IMR-90 (cell line): ENCODE measurements at regions not wholly inside any gene's neighbourhood (a gene's known extent, or its start where the extent isn't known, plus 50 kb on each side); places are given as distances from the start of the nearest gene placed in this dataset.
A peak's percentile ranks its signal among the peaks of the same experiment; 100 is the strongest.

Source experiments
- ATAC-seq: fragments of 200-7000 bp; cut with Tn5 transposase; 2 replicates; pipeline ENCODE4 v1.9.1; 2020; ENCODE audit warnings: low read depth, mild to moderate bottlenecking, moderate library complexity
- BruUV-seq: library from RNA; stranded (reverse); fragments of 400-500 nt; replicated peaks from 2 replicates; lab custom pipeline; 2021; lab: Mats Ljungman, UMichigan
- CTCF ChIA-PET: fragments of 300-600 bp; formaldehyde crosslinking; extraction: SDS; loops from one replicate; lab custom pipeline; 2021; ENCODE audit warnings: antibody characterized with exemption; lab: Yijun Ruan, JAX
- POLR2A ChIA-PET: fragments of 300-600 bp; sonication (Branson Sonifier 250); formaldehyde crosslinking; loops from one replicate; lab custom pipeline; 2022; ENCODE audit warnings: antibody characterized with exemption; ENCODE audit not compliant: unreplicated experiment; lab: Charles Lee
- DNase-seq: peaks from one replicate; pipeline ENCODE4 v3.0.0; 2013
- H2AFZ ChIP-seq: replicated peaks from 2 replicates; pipeline ENCODE3; 2013; ENCODE audit warnings: low read length, mild to moderate bottlenecking; ENCODE audit not compliant: poor library complexity
- H2AK5ac ChIP-seq: 2 replicates; pipeline ENCODE4 v1.6.1; 2013; ENCODE audit warnings: low read depth, low read length, inconsistent platforms
- H2AK9ac ChIP-seq: replicated peaks from 2 replicates; pipeline ENCODE3; 2013; ENCODE audit warnings: mild to moderate bottlenecking, low read depth, low read length, moderate library complexity; ENCODE audit not compliant: poor library complexity
- H2BK120ac ChIP-seq: 2 replicates; pipeline ENCODE4 v1.6.1; 2013; ENCODE audit warnings: low read depth, low read length, inconsistent platforms
- H2BK15ac ChIP-seq: 3 replicates; pipeline ENCODE4 v1.6.1; 2013; ENCODE audit warnings: low read depth, low read length, inconsistent platforms
- H2BK20ac ChIP-seq: 2 replicates; pipeline ENCODE4 v1.6.1; 2013; ENCODE audit warnings: low read depth, mild to moderate bottlenecking, inconsistent platforms, low read length, moderate library complexity
- H2BK5ac ChIP-seq: 2 replicates; pipeline ENCODE4 v1.6.1; 2013; ENCODE audit warnings: mild to moderate bottlenecking, low read depth, low read length, inconsistent platforms; ENCODE audit not compliant: poor library complexity, severe bottlenecking
- H3K14ac ChIP-seq: replicated peaks from 2 replicates; pipeline ENCODE4 v1.6.1; 2013; ENCODE audit warnings: low read depth, low read length, inconsistent platforms
- H3K18ac ChIP-seq: 2 replicates; pipeline ENCODE4 v1.6.1; 2013; ENCODE audit warnings: low read depth, low read length, control low read depth
- H3K23ac ChIP-seq: 2 replicates; pipeline ENCODE4 v1.6.1; 2013; ENCODE audit warnings: low read depth, low read length, inconsistent platforms
- H3K27ac ChIP-seq: 2 replicates; pipeline ENCODE4 v1.5.1; 2013; ENCODE audit warnings: mild to moderate bottlenecking, control low read depth, low read length; ENCODE audit not compliant: insufficient read depth
- H3K27me3 ChIP-seq: 2 replicates; pipeline ENCODE4 v1.6.1; 2013; ENCODE audit warnings: low read length; ENCODE audit not compliant: control insufficient read depth, insufficient read depth
- H3K36me3 ChIP-seq: 2 replicates; pipeline ENCODE4 v1.6.1; 2013; ENCODE audit warnings: low read length, mixed read lengths; ENCODE audit not compliant: control insufficient read depth, insufficient read depth
- H3K4ac ChIP-seq: 2 replicates; pipeline ENCODE4 v1.6.1; 2013; ENCODE audit warnings: low read depth, low read length, inconsistent platforms
- H3K4me1 ChIP-seq: 2 replicates; pipeline ENCODE4 v1.6.1; 2013; ENCODE audit warnings: low read length, mixed read lengths; ENCODE audit not compliant: control insufficient read depth, insufficient read depth
- H3K4me2 ChIP-seq: 2 replicates; pipeline ENCODE4 v1.6.1; 2013; ENCODE audit warnings: low read depth, mild to moderate bottlenecking, control low read depth, low read length, moderate library complexity
- H3K4me3 ChIP-seq: 2 replicates; pipeline ENCODE4 v1.5.1; 2013; ENCODE audit warnings: low read depth, mild to moderate bottlenecking, control low read depth, low read length, moderate library complexity; ENCODE audit not compliant: insufficient read depth
- H3K56ac ChIP-seq: 2 replicates; pipeline ENCODE4 v1.6.1; 2013; ENCODE audit warnings: low read length, inconsistent platforms; ENCODE audit not compliant: insufficient read depth; ENCODE audit errors: extremely low read depth
- H3K79me1 ChIP-seq, 2 experiments: 2 replicates each; pipeline ENCODE4 v1.6.1; 2013; ENCODE audit warnings: low read length in 2 of 2, inconsistent platforms in 1 of 2, low read depth in 1 of 2
- H3K9ac ChIP-seq: 2 replicates; pipeline ENCODE4 v1.6.1; 2013; ENCODE audit warnings: low read depth, low read length, control low read depth
- H3K9me1 ChIP-seq: 2 replicates; pipeline ENCODE4 v1.6.1; 2013; ENCODE audit warnings: low read length, inconsistent platforms; ENCODE audit not compliant: insufficient read depth
- H3K9me3 ChIP-seq: 2 replicates; pipeline ENCODE4 v1.6.1; 2013; ENCODE audit warnings: low read length; ENCODE audit not compliant: control insufficient read depth, insufficient read depth
- H4K20me1 ChIP-seq: 2 replicates; pipeline ENCODE4 v1.6.1; 2013; ENCODE audit warnings: low read length, inconsistent platforms; ENCODE audit not compliant: insufficient read depth
- H4K5ac ChIP-seq: 2 replicates; pipeline ENCODE4 v1.6.1; 2013; ENCODE audit warnings: mild to moderate bottlenecking, low read depth, low read length, control low read depth
- H4K8ac ChIP-seq, 2 experiments: 2 replicates each; pipeline ENCODE4 v1.6.1; 2013; ENCODE audit warnings: low read depth in 2 of 2, low read length in 2 of 2, control low read depth in 1 of 2, inconsistent platforms in 1 of 2
- H4K91ac ChIP-seq: 2 replicates; pipeline ENCODE4 v1.6.1; 2013; ENCODE audit warnings: low read depth, low read length, inconsistent platforms; ENCODE audit not compliant: insufficient read depth
- BHLHE40 ChIP-seq: fragments of 150-350 bp; IDR thresholded peaks from 2 replicates; pipeline ENCODE4 v1.6.1; 2016; ENCODE audit warnings: mild to moderate bottlenecking, low read depth, low read length
- CEBPB ChIP-seq: IDR thresholded peaks from 2 replicates; pipeline ENCODE4 v1.6.1; 2012; ENCODE audit warnings: low read depth, low read length, improper control_type of control experiment
- CHD1 ChIP-seq: IDR thresholded peaks from 2 replicates; pipeline ENCODE4 v1.6.1; 2012; ENCODE audit warnings: low read depth, low read length, improper control_type of control experiment
- FOS ChIP-seq: fragments of 150-350 bp; IDR thresholded peaks from 2 replicates; pipeline ENCODE4 v1.6.1; 2016; ENCODE audit warnings: low read depth, low read length
- MAFK ChIP-seq: IDR thresholded peaks from 2 replicates; pipeline ENCODE4 v1.6.1; 2012; ENCODE audit warnings: low read depth, low read length, improper control_type of control experiment
- MAZ ChIP-seq: IDR thresholded peaks from 2 replicates; pipeline ENCODE4 v1.6.1; 2012; ENCODE audit warnings: low read depth, mild to moderate bottlenecking, low read length, improper control_type of control experiment, moderate library complexity, borderline replicate concordance
- MXI1 ChIP-seq: IDR thresholded peaks from 2 replicates; pipeline ENCODE4 v1.6.1; 2012; ENCODE audit warnings: low read depth, mild to moderate bottlenecking, low read length, moderate library complexity, borderline replicate concordance
- POLR2A ChIP-seq: IDR thresholded peaks from 2 replicates; pipeline ENCODE4 v1.6.1; 2012; ENCODE audit warnings: mild to moderate bottlenecking, low read depth, low read length
- RAD21 ChIP-seq: IDR thresholded peaks from 2 replicates; pipeline ENCODE4 v1.6.1; 2012; ENCODE audit warnings: low read length, improper control_type of control experiment
- RCOR1 ChIP-seq: IDR thresholded peaks from 2 replicates; pipeline ENCODE4 v1.6.1; 2012; ENCODE audit warnings: mild to moderate bottlenecking, low read length, improper control_type of control experiment; ENCODE audit not compliant: insufficient replicate concordance
- RFX5 ChIP-seq: IDR thresholded peaks from 2 replicates; pipeline ENCODE4 v1.8.0; 2012; ENCODE audit warnings: low read depth, mild to moderate bottlenecking, low read length, moderate library complexity
- USF2 ChIP-seq: fragments of 150-350 bp; IDR thresholded peaks from 2 replicates; pipeline ENCODE4 v1.6.1; 2017; ENCODE audit warnings: mild to moderate bottlenecking, antibody characterized with exemption, low read length, low read depth
- WGBS, 2 experiments: methylation state at CpG; one replicate each; pipeline versions ENCODE4 v1.1.5 to v1.1.7; 2013; ENCODE audit warnings: missing lambda C conversion rate in 2 of 2; ENCODE audit not compliant: insufficient read length in 1 of 2; ENCODE audit errors: extremely low coverage in 2 of 2; 5-methylcytosine and 5-hydroxymethylcytosine counted together
- dilution Hi-C: fragments of 300-500 bp; cut with HindIII; formaldehyde crosslinking; loops from one replicate; pipeline ENCODE4 v1.14.3; 2018; ENCODE audit warnings: low sequenced_read_pairs; ENCODE audit not compliant: unreplicated experiment
- in situ Hi-C: fragments of 300-500 bp; cut with MboI; formaldehyde crosslinking; loops from 3 replicates; pipeline ENCODE4 v1.14.3; 2019; ENCODE audit warnings: low sequenced_read_pairs, inconsistent platforms, mixed read lengths
- intact Hi-C: fragments of 100-400 bp; cut with micrococcal nuclease; formaldehyde crosslinking; loops from 2 replicates; pipeline ENCODE4 v1.10.0; 2022
- TF ChIP-seq, protein P1 (sequence below): conservative IDR thresholded peaks from 2 replicates; pipeline ENCODE4 v1.5.1; 2012; ENCODE audit warnings: mild to moderate bottlenecking, low read depth, low read length, improper control_type of control experiment
- TF ChIP-seq, protein P2 (sequence below): fragments of 150-350 bp; IDR thresholded peaks from 2 replicates; pipeline ENCODE4 v1.6.1; 2016; ENCODE audit warnings: low read depth, mild to moderate bottlenecking, low read length, moderate library complexity, borderline replicate concordance

DNA sequence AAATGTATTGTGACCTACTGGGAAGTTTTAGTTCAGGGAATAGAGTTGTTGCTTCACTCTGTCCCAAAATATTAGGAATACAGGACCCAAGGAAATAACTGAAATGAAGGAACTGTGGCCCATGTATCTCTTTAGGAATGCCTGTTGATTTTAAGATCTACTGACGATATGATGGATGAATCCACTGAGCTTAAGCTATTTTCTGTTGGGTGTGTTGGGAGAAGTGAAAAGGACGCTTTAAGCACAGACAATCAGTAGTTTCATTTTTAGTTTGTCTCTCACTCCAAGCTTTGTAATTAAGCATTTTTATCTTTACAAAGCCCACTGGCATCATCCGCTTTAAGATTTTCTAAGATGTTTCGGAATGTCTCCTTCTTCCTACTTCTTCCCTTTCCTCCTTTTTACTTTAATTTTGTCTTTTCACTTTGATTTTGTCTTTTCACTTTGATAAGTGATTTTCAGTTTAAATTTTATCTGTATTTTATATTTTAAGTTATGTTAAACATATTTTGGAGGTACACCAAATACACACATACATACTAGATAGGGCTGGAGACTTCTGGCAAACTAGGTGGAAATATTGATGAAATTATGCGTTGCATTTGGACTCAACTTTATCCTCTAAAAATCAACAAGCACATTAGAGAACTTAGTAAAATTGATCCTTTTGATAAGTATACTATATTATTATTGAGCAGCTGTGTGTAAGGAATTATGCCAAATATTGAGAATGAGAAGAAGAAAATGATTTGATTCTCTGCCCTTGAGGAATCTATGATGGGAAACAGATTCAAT lies 52.3 kb upstream of the USP44 start:
- POLR2A ChIA-PET = no interaction called here
- H4K20me1 ChIP-seq = no peaks in the 10 kb centered on the region
- H3K79me1 ChIP-seq = no peaks in the 10 kb centered on the region
- H4K5ac ChIP-seq = no peak overlapping the region; the same call in 1 of the 2 replicates
- intact Hi-C loops = no loop called here
- CTCF ChIA-PET = interaction anchor here (1.0 kb wide), 1 partner anchor 78 kb away, joined by 3 read pairs; no protein-coding TSS in a partner anchor
- no peak overlapping the region; the same call in 1 of the 2 replicates for H2AK5ac ChIP-seq
- H3K4me3 ChIP-seq = no peak overlapping the region
- H3K4ac ChIP-seq = peak overlapping the region; percentile 10; the same call in 1 of the 2 replicates
- no TSS peak for BruUV-seq
- 0 out of 3 replicates have a peak overlapping the region, but pooled peaks have one; percentile 6 for H2BK15ac ChIP-seq
- H2AK9ac ChIP-seq = no peak overlapping the region
- no peak overlapping the region for H3K23ac ChIP-seq
- H2BK120ac ChIP-seq = peak overlapping the region; percentile 21
- H2BK20ac ChIP-seq = peak overlapping the region; percentile 30
- H3K9ac ChIP-seq = no peak overlapping the region
- H4K8ac ChIP-seq = peak overlapping the region in 1 of 2 experiments; percentile 7; a peak in 2 of 4 replicates
- H4K91ac ChIP-seq = peak overlapping the region; percentile 53; the same call in 1 of the 2 replicates
- H3K36me3 ChIP-seq = no peaks in the 10 kb centered on the region
- no peak overlapping the region; the same call in 1 of the 2 replicates for H3K56ac ChIP-seq
- H2BK5ac ChIP-seq = no peak overlapping the region
- no peaks in the 10 kb centered on the region for H3K27me3 ChIP-seq
- DNase-seq (no peak), ATAC-seq (no peak)
- H3K18ac ChIP-seq = peak overlapping the region; percentile 46; the same call in 1 of the 2 replicates
- in situ Hi-C loops = loop anchor here (25.0 kb wide), 1 partner anchor 609 kb away; no protein-coding TSS in a partner anchor
- H3K9me1 ChIP-seq = peaks cover 16% of the 10 kb centered on the region
- dilution Hi-C loops = no loop called here
- no CpG with 5 or more reads among the region's 5 CpGs for WGBS, 2 experiments
- no peak overlapping the region for H2AFZ ChIP-seq
- peaks cover 16% of the 10 kb centered on the region for H3K4me1 ChIP-seq
- H3K4me2 ChIP-seq = no peak overlapping the region
- H3K27ac ChIP-seq = no peak overlapping the region
- no peak overlapping the region for H3K14ac ChIP-seq
- no peaks in the 10 kb centered on the region for H3K9me3 ChIP-seq
- no peak for TF ChIP-seq USF2
- no peak for TF ChIP-seq POLR2A
- TF ChIP-seq, protein P1, sequence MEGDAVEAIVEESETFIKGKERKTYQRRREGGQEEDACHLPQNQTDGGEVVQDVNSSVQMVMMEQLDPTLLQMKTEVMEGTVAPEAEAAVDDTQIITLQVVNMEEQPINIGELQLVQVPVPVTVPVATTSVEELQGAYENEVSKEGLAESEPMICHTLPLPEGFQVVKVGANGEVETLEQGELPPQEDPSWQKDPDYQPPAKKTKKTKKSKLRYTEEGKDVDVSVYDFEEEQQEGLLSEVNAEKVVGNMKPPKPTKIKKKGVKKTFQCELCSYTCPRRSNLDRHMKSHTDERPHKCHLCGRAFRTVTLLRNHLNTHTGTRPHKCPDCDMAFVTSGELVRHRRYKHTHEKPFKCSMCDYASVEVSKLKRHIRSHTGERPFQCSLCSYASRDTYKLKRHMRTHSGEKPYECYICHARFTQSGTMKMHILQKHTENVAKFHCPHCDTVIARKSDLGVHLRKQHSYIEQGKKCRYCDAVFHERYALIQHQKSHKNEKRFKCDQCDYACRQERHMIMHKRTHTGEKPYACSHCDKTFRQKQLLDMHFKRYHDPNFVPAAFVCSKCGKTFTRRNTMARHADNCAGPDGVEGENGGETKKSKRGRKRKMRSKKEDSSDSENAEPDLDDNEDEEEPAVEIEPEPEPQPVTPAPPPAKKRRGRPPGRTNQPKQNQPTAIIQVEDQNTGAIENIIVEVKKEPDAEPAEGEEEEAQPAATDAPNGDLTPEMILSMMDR = no peak
- no peak for TF ChIP-seq BHLHE40
- TF ChIP-seq RFX5 = no peak
- TF ChIP-seq CEBPB = no peak
- TF ChIP-seq CHD1 = no peak
- TF ChIP-seq, protein P2, sequence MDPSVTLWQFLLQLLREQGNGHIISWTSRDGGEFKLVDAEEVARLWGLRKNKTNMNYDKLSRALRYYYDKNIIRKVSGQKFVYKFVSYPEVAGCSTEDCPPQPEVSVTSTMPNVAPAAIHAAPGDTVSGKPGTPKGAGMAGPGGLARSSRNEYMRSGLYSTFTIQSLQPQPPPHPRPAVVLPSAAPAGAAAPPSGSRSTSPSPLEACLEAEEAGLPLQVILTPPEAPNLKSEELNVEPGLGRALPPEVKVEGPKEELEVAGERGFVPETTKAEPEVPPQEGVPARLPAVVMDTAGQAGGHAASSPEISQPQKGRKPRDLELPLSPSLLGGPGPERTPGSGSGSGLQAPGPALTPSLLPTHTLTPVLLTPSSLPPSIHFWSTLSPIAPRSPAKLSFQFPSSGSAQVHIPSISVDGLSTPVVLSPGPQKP = no peak
- TF ChIP-seq RAD21 = no peak
- no peak for TF ChIP-seq MAFK
- TF ChIP-seq MXI1 = no peak
- TF ChIP-seq MAZ = no peak
- no peak for TF ChIP-seq RCOR1
- TF ChIP-seq FOS = no peak
